GM18909 (cell line): ENCODE measurements at regions not wholly inside any gene's neighbourhood (a gene's known extent, or its start where the extent isn't known, plus 50 kb on each side); places are given as distances from the start of the nearest gene placed in this dataset.

ENCODE experiments used
- ATAC-seq: cut with Tn5 transposase; IDR thresholded peaks from one replicate; pipeline ENCODE4 v1.9.1; 2021; ENCODE audit warnings: mild to moderate bottlenecking; ENCODE audit not compliant: unreplicated experiment, poor library complexity

- no peak for ATAC-seq
Measured at GRCh38 chr10:89153971-89154370, 53.1 kb downstream of the CH25H start.

DNA sequence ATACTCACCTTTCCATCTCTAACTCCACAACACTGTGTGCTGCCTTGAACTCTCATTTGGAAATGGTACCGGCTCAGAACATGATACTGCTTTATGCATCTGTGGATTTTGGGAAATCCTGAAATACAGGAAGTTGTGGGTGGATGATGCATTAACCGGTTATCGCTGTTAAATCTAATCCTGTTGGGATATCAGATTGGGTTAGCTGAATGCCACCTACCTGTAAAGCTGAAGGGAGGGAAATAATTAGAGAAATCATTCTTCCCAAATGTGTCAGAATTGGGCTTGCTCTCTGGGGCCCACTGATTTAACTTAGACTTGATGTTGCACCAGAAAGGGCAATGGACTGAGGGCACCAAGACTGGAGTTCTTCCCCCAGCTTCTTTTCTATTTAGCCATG lies 54.0 kb downstream of the CH25H start:
- ATAC-seq: no peak

GRCh38 chr10:89151857-89152256 lies 55.3 kb downstream of the CH25H start:
- no peak for ATAC-seq

- no peak for ATAC-seq
Measured at GRCh38 chr10:89148061-89148460, 59.1 kb downstream of the CH25H start.

- ATAC-seq: no peak
Measured at GRCh38 chr10:89147256-89147655, 59.9 kb downstream of the CH25H start.

GRCh38 chr10:89144836-89145235 lies 62.3 kb downstream of the CH25H start:
- ATAC-seq: no peak

- no peak for ATAC-seq
Measured at GRCh38 chr10:89142590-89142989, 64.5 kb downstream of the CH25H start.

DNA sequence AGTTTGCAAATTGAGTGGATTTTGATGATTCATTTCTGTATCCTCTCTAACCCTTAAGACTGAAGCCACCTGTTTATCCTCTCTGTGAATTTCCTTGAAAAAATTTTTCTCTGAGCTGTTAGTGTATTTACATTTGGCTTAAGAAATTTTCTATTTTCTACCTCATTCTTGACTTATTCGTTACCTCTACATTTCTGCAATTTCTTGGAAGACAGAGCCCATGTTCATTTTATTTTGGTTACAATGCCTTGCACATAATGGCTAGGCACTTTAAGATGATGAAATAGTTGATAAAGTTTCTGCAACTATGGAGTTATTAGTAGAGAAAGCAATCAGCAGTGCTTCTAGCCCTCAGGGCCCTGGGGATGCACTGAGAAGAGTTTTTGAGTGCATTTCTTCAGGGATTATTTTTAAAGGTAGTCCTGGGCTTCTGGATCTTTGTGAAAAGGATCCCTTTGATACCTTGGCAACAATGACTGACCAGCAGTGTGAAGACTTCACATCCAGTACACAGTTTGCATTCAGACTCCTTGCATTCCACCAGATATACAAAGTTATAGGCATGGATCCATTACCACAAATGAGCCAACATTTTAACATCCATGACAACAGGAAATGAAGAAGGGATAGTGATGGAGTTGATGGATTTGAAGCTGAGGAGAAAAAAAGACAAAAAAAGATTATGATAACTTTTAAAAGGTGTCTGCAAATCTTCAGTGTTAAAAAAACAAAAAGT lies 68.2 kb downstream of the CH25H start:
- ATAC-seq: no peak

GRCh38 chr10:89134963-89135362 lies 72.2 kb downstream of the CH25H start:
- peak; percentile 79 for ATAC-seq

DNA sequence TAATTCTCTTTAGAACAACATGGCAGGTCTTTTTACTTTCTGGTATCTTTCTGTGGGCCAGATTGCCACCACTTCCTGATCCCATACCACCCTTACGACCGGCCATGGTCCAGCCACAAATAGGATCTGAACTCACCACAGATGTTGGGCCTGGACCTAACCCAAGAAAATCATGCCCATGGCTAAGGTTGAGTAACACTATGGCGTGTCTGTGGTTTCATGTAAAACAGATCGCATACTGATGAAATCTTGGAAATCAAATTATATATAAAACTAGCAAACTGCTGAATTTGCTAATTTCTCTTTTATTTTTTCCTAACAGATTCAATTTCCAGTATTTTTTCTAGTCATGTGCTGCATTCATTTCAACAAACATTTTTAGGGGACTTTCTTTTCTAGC lies 77.2 kb downstream of the CH25H start:
- no peak for ATAC-seq

- ATAC-seq: no peak
Measured at GRCh38 chr10:89122433-89123051, 84.6 kb downstream of the CH25H start.

DNA sequence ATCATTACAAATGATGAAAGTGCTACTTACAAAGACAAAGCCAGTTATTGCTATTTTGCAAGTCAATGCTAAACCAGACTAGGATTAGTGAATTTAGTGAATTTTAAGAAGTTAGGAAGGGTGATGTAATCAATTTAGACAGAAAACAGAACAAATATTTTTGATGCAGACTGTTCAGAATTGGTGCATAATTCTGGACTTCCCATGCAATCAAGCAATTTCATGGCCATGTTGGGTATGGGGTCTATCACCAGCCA lies 85.4 kb downstream of the CH25H start:
- ATAC-seq: no peak

- no peak for ATAC-seq
Measured at GRCh38 chr10:89120931-89121763, 86.0 kb downstream of the CH25H start.

- no peak for ATAC-seq
Measured at GRCh38 chr10:89119651-89120050, 87.5 kb downstream of the CH25H start.

DNA sequence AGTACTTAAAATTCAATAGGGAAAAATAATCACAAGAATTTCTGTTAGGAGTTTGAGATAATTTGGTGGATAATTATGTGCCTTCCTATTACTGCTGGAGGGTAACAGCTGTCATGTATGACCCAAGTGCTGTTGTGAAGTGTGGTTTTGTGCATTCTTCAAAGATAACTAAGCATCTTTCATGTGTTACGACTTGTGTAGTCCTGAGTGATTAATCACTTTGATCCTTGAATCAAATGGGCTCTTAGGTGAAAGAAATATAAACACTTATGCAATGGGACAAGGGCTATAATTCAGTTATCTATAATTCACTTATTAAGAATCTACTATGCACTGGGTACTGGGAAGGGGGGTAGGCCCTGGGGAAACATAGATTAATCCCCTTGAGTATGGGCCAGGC lies 89.0 kb downstream of the CH25H start:
- ATAC-seq: no peak

DNA sequence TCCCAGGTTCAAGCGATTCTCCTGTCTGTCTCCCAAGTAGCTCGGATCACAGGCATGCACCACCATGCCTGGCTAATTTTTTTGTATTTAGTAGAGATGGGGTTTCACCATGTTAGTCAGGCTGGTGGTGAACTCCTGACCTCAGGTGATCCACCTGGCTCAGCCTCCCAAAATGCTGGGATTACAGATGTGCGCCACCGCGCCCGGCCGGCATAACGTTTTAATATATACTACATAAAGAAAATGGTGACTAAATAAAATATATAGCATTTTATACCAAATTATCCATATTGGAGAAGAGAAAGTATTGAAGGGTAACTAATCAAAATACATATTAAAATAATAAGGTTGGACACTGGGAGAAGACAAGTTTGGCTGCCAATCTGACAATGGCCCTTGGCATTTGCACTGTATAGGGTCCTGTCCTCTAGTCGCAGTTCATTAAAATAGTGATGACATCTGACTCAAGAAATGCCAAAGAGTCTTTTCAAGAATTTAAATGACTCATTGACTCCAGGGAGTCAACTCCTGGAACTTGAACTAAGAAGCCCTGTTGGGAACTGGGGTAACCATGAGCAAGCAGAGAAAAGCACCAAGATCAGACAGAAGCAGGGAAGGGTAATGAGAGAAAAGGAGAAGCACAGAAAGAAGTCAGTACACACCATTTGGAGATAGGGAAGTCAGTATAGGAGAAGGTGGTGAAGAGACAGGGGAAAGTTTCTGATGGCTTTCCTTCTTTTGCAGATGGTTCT lies 91.1 kb downstream of the CH25H start:
- ATAC-seq: no peak

- no peak for ATAC-seq
Measured at GRCh38 chr10:89114846-89115625, 92.1 kb downstream of the CH25H start.

DNA sequence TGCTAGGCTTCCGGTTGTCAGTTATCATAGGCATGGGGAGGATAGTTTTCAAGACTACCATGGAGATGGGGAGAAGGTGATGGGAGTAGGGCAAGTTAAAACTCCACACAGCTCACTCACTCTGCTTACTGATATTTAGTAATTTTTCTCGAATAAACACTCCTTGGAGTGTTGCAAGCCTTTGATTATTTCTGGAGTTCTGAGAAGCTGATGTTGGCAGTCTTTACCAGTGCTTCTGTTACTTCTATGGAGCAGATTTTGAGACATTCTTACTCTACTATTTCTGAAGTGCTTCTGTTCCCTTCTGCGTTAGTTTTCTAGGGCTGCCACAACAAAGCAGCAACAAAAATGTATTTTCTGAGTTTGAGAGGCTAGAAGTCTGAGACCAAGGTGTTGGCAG lies 104.4 kb downstream of the CH25H start:
- no peak for ATAC-seq

DNA sequence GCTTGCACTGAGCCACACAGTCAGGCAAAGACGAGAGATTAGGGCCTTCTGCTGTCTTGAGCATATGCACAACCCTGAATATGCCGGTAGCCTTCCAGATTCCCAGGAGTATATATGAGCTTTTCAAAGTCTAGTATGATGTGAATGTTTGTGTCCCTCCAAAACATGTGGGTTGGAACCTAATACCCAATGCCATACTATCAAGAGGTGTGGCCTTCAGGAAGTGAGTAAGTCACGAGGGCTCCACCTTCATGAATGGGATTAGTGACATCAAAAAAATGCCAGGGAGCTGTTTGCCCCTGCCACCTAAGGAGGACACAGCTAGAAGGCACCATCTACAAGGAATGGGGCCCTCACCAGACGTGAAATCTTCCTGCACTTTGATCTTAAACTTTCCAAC lies 105.2 kb downstream of the CH25H start:
- ATAC-seq: no peak

DNA sequence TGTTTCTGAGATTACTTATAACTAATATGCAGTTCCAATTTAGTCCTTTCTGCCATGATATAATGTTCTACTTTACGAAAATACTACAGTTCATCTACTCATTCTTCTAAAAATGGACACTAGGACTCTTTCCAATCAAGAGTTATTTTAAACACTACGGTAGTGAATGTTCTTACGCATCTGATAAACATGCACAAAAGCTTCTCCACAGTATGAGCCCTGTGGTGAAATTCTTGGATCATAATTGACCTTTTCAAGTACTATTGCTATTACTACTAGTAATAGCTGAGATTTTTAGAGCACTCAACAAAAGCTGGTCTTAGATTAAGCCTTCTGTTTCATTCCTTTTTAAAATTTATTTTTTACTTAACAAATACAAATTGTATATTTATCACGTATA lies 106.4 kb downstream of the CH25H start:
- no peak for ATAC-seq
